ENCODE measurements at regions not wholly inside any gene's neighbourhood (a gene's known extent, or its start where the extent isn't known, plus 50 kb on each side); places are given as distances from the start of the nearest gene placed in this dataset.

GRCh38 chr3:102068736-102069135 is 219.4 kb downstream of the NFKBIZ start:
- H3K4me1 Mint-ChIP-seq (ENCODE audit: low read depth, unreplicated experiment): no peaks in the 10 kb centered on the region
- no peaks in the 10 kb centered on the region for H3K9me3 Mint-ChIP-seq (ENCODE audit: unreplicated experiment)
- H3K36me3 Mint-ChIP-seq (ENCODE audit: unreplicated experiment): no peaks in the 10 kb centered on the region
- H3K27ac Mint-ChIP-seq (ENCODE audit: unreplicated experiment): no peak overlapping the region
- DNase-seq: no peak
- no peak overlapping the region for H3K4me3 Mint-ChIP-seq (ENCODE audit: unreplicated experiment)
- no peaks in the 10 kb centered on the region for H3K27me3 Mint-ChIP-seq (ENCODE audit: unreplicated experiment)
- TF ChIP-seq CTCF (IDR thresholded peaks at IDR 0.05; ENCODE audit: partially characterized antibody, unreplicated experiment): no peak

- no peak for DNase-seq
- H3K9me3 Mint-ChIP-seq (ENCODE audit: unreplicated experiment): no peaks in the 10 kb centered on the region
- no peaks in the 10 kb centered on the region for H3K27me3 Mint-ChIP-seq (ENCODE audit: unreplicated experiment)
- H3K4me3 Mint-ChIP-seq (ENCODE audit: unreplicated experiment): no peak overlapping the region
- TF ChIP-seq CTCF (IDR thresholded peaks at IDR 0.05; ENCODE audit: partially characterized antibody, unreplicated experiment): no peak
- no peak overlapping the region for H3K27ac Mint-ChIP-seq (ENCODE audit: unreplicated experiment)
- no peaks in the 10 kb centered on the region for H3K36me3 Mint-ChIP-seq (ENCODE audit: unreplicated experiment)
- no peaks in the 10 kb centered on the region for H3K4me1 Mint-ChIP-seq (ENCODE audit: low read depth, unreplicated experiment)
Observed at GRCh38 chr3:102069211-102069662, 219.9 kb downstream of the NFKBIZ start.

- H3K4me3 Mint-ChIP-seq (ENCODE audit: unreplicated experiment): no peak overlapping the region
- no peak overlapping the region for H3K27ac Mint-ChIP-seq (ENCODE audit: unreplicated experiment)
- H3K27me3 Mint-ChIP-seq (ENCODE audit: unreplicated experiment): no peaks in the 10 kb centered on the region
- no peaks in the 10 kb centered on the region for H3K4me1 Mint-ChIP-seq (ENCODE audit: low read depth, unreplicated experiment)
- DNase-seq: no peak
- no peak for TF ChIP-seq CTCF (IDR thresholded peaks at IDR 0.05; ENCODE audit: partially characterized antibody, unreplicated experiment)
- no peaks in the 10 kb centered on the region for H3K36me3 Mint-ChIP-seq (ENCODE audit: unreplicated experiment)
- H3K9me3 Mint-ChIP-seq (ENCODE audit: unreplicated experiment): no peaks in the 10 kb centered on the region
Observed at GRCh38 chr3:102074946-102075345, 225.6 kb downstream of the NFKBIZ start.

GRCh38 chr3:102078401-102078800 is 229.1 kb downstream of the NFKBIZ start:
- no peak for TF ChIP-seq CTCF (IDR thresholded peaks at IDR 0.05; ENCODE audit: partially characterized antibody, unreplicated experiment)
- Mint-ChIP-seq H3K4me3 (ENCODE audit: unreplicated experiment) (no peak overlapping the region), H3K27me3 (ENCODE audit: unreplicated experiment) (no peaks in the 10 kb centered on the region), H3K36me3 (ENCODE audit: unreplicated experiment) (no peaks in the 10 kb centered on the region), H3K4me1 (ENCODE audit: low read depth, unreplicated experiment) (no peaks in the 10 kb centered on the region), H3K9me3 (ENCODE audit: unreplicated experiment) (no peaks in the 10 kb centered on the region), H3K27ac (ENCODE audit: unreplicated experiment) (no peak overlapping the region)
- DNase-seq: no peak

- no peak for DNase-seq
- no peak overlapping the region for H3K4me3 Mint-ChIP-seq (ENCODE audit: unreplicated experiment)
- no peak for TF ChIP-seq CTCF (IDR thresholded peaks at IDR 0.05; ENCODE audit: partially characterized antibody, unreplicated experiment)
- H3K27me3 Mint-ChIP-seq (ENCODE audit: unreplicated experiment): peaks cover 1% of the 10 kb centered on the region
- H3K9me3 Mint-ChIP-seq (ENCODE audit: unreplicated experiment): no peaks in the 10 kb centered on the region
- H3K4me1 Mint-ChIP-seq (ENCODE audit: low read depth, unreplicated experiment): no peaks in the 10 kb centered on the region
- H3K36me3 Mint-ChIP-seq (ENCODE audit: unreplicated experiment): no peaks in the 10 kb centered on the region
- no peak overlapping the region for H3K27ac Mint-ChIP-seq (ENCODE audit: unreplicated experiment)
Observed at GRCh38 chr3:102078854-102079808, 229.8 kb downstream of the NFKBIZ start.
